Breast epithelium (tissue), 4 donors: ENCODE measurements at regions not wholly inside any gene's neighbourhood (a gene's known extent, or its start where the extent isn't known, plus 50 kb on each side); places are given as distances from the start of the nearest gene placed in this dataset.

Experiments used
- DNase-seq, 2 donors: peaks; one replicate each; pipeline ENCODE4 v3.0.0-alpha.2; 2019; ENCODE audit warnings: low spot score in 2 of 2
- H3K27ac ChIP-seq, 2 donors: fragments of 200-600 bp; sonication (generic) in 1 of 2; one replicate each; pipeline ENCODE4 v1.5.1; 2016 to 2019; ENCODE audit warnings: mild to moderate bottlenecking in 1 of 2
- H3K27me3 ChIP-seq, 2 donors: fragments of 200-600 bp; sonication (generic) in 1 of 2; one replicate each; pipeline versions ENCODE4 v1.5.1 to v1.6.0; 2017 to 2019; ENCODE audit warnings: control low read depth in 1 of 2, mild to moderate bottlenecking in 1 of 2
- H3K36me3 ChIP-seq: fragments of 200-600 bp; one replicate; pipeline ENCODE4 v1.5.1; 2019
- H3K4me1 ChIP-seq, 2 donors: fragments of 200-600 bp; sonication (generic); one replicate each; pipeline ENCODE4 v1.5.1; 2016 to 2019; ENCODE audit warnings: control low read depth in 1 of 2
- H3K4me3 ChIP-seq, 3 donors: fragments of 200-600 bp; sonication (generic); 1 replicate in 2 of 3; 2 replicates in 1 of 3; pipeline ENCODE4 v1.5.1; 2016 to 2019; ENCODE audit warnings: mild to moderate bottlenecking in 3 of 3, moderate library complexity in 2 of 3
- H3K9me3 ChIP-seq, 2 donors: fragments of 200-600 bp; sonication (generic) in 1 of 2; one replicate each; pipeline ENCODE4 v1.5.1; 2016 to 2019; ENCODE audit warnings: control low read depth in 1 of 2
- CTCF ChIP-seq, 3 donors: fragments of 450-650 bp; IDR thresholded peaks; one replicate each; pipeline ENCODE4 v1.5.1; 2016 to 2017; ENCODE audit warnings: antibody characterized with exemption in 3 of 3, mild to moderate bottlenecking in 3 of 3, moderate library complexity in 3 of 3
- POLR2A ChIP-seq: fragments of 450-650 bp; IDR thresholded peaks from one replicate; pipeline ENCODE4 v1.6.1; 2016; ENCODE audit warnings: antibody characterized with exemption, mild to moderate bottlenecking, moderate library complexity
- POLR2AphosphoS5 ChIP-seq, 3 donors: sonication (generic); formaldehyde crosslinking; IDR thresholded peaks; one replicate each; pipeline ENCODE4 v1.6.1; 2017; ENCODE audit warnings: antibody characterized with exemption in 3 of 3
- intact Hi-C: fragments of 100-400 bp; cut with DNase I; formaldehyde crosslinking; loops from one replicate; pipeline ENCODE4 v1.15.1; 2023; ENCODE audit warnings: low total_unique reads

DNA sequence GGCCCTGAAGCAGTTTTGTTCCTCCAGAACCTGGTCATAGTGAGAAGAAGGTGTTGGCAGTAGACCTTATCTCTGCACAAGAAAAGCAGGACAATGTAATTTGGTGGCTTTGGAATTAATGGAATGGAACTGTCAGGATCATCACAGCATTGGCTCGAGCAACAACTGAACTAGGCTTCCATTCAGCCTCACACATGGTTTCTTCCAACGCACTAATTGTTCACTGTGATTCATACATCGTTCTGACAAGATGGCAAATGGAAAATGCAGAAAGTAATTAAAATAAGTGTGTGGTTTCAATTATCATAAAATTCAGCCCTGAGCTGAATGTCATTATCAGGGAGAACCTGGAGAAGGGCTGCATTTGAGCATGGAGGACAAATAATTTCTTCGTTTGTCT, 80.6 kb downstream of the MFSD1 start:
- H3K27me3 ChIP-seq, result no peaks in the 10 kb centered on the region
- no peak overlapping the region for H3K4me3 ChIP-seq
- no peaks in the 10 kb centered on the region for H3K36me3 ChIP-seq
- H3K27ac ChIP-seq, result no peak overlapping the region
- peaks cover 7 to 15% of the 10 kb centered on the region in 2 donors for H3K9me3 ChIP-seq
- H3K4me1 ChIP-seq, result no peaks in the 10 kb centered on the region
- no peak for TF ChIP-seq POLR2A
- no peak for TF ChIP-seq POLR2AphosphoS5 (IDR thresholded peaks at IDR 0.05)
- no peak for TF ChIP-seq CTCF (IDR thresholded peaks at IDR 0.05)
- DNase-seq, result no peak
- intact Hi-C loops, result no loop called here

DNA sequence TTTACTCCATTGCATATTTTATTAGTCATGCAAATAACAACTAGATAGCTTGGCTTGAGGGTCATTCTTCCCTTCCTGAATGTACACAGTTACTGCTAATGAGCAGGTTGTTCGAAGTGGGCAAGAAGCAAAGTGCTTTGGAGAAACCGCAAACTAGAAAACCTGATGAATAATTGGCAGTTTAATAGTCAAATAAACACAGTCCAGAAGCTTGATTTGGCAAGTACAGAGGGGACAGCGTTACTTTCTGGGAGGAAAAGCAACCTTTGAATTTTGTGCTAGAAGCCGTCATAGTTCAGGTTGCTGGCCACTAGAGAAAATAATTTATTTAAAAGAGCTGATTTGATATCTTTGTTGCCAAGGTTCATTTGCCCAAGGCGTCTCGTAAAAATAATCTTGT, 94.9 kb downstream of the MFSD1 start:
- TF ChIP-seq CTCF (IDR thresholded peaks at IDR 0.05) (no peak), POLR2A (no peak), POLR2AphosphoS5 (IDR thresholded peaks at IDR 0.05) (no peak)
- H3K4me3 ChIP-seq, result no peak overlapping the region
- H3K36me3 ChIP-seq, result no peaks in the 10 kb centered on the region
- no peaks in the 10 kb centered on the region for H3K4me1 ChIP-seq
- H3K27ac ChIP-seq, result no peak overlapping the region
- no peak for DNase-seq
- no peaks in the 10 kb centered on the region for H3K9me3 ChIP-seq
- H3K27me3 ChIP-seq, result no peaks in the 10 kb centered on the region
- intact Hi-C loops, result no loop called here

- Histone ChIP-seq H3K4me3 (no peak overlapping the region), H3K27me3 (no peaks in the 10 kb centered on the region), H3K4me1 (no peaks in the 10 kb centered on the region), H3K27ac (no peak overlapping the region), H3K9me3 (no peaks in the 10 kb centered on the region), H3K36me3 (no peaks in the 10 kb centered on the region)
- intact Hi-C loops, result loop anchor here (10.0 kb wide), 1 partner anchor 1342 kb away; no protein-coding TSS in a partner anchor
- TF ChIP-seq POLR2A (no peak), POLR2AphosphoS5 (IDR thresholded peaks at IDR 0.05) (no peak), CTCF (IDR thresholded peaks at IDR 0.05) (no peak)
- no peak for DNase-seq
Measured at GRCh38 chr3:158906749-158907148, 104.9 kb downstream of the MFSD1 start.

DNA sequence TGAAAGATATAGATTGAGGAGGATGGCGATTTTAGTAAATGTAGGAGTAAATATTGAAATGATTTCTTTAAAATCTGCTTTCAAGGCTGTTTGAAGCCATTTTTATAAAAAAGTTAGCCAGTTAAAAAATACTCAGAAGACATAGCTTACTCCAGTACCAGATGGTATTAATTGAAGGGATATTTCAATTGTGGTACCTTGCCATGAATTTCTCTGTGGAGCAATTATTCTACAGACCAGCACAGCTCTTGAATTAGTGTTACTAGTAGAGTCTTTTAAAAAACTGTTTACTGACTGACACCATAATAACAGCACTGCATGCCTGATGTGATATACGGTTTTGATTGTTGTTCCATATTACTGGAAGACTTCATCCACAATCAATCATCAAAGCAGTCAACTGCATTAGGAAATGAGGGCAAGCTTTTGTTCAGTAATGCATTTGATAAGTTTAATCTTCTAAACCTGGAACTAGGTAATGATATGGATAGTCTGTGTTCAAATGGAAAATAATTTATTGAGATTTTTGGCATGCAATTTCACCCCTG, 106.4 kb downstream of the MFSD1 start:
- H3K36me3 ChIP-seq, result no peaks in the 10 kb centered on the region
- no peaks in the 10 kb centered on the region for H3K4me1 ChIP-seq
- H3K4me3 ChIP-seq, result no peak overlapping the region
- no peak for TF ChIP-seq CTCF (IDR thresholded peaks at IDR 0.05)
- TF ChIP-seq POLR2AphosphoS5 (IDR thresholded peaks at IDR 0.05), result no peak
- TF ChIP-seq POLR2A, result no peak
- no peaks in the 10 kb centered on the region for H3K27me3 ChIP-seq
- no peak for DNase-seq
- no peaks in the 10 kb centered on the region for H3K9me3 ChIP-seq
- intact Hi-C loops, result loop anchor here (10.0 kb wide), 1 partner anchor 1343 kb away; no protein-coding TSS in a partner anchor
- H3K27ac ChIP-seq, result no peak overlapping the region

DNA sequence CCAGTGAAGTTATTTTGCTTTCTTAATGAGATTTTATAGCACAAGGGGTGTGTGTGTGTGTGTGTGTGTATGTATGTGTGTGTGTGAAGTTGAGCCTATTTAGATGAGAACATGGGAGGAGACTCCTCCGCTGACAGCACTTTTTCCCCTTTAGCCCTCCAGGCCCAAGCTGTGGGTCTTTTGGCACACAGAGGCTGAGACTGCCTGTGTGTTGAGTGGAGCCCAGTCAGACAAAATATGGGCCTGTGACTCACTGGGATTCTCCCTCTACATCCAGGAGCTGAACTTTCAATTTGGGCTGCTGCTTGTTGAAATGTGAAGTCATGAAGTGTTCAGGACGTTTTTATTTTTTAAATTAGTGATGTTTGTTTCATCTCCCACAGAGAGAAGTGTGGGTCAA, 108.0 kb downstream of the MFSD1 start:
- no peaks in the 10 kb centered on the region for H3K4me1 ChIP-seq
- intact Hi-C loops, result loop anchor here (10.0 kb wide), 1 partner anchor 1345 kb away; no protein-coding TSS in a partner anchor
- no peak overlapping the region for H3K4me3 ChIP-seq
- H3K9me3 ChIP-seq, result no peaks in the 10 kb centered on the region
- no peak for DNase-seq
- no peak overlapping the region for H3K27ac ChIP-seq
- no peaks in the 10 kb centered on the region for H3K27me3 ChIP-seq
- TF ChIP-seq POLR2AphosphoS5 (IDR thresholded peaks at IDR 0.05), result no peak
- no peak for TF ChIP-seq POLR2A
- no peak for TF ChIP-seq CTCF (IDR thresholded peaks at IDR 0.05)
- no peaks in the 10 kb centered on the region for H3K36me3 ChIP-seq
